Tibial nerve (tissue), 4 donors: ENCODE measurements at regions not wholly inside any gene's neighbourhood (a gene's known extent, or its start where the extent isn't known, plus 50 kb on each side); places are given as distances from the start of the nearest gene placed in this dataset.
A peak's percentile ranks its signal among the peaks of the same experiment; 100 is the strongest.

Experiments used
- DNase-seq, 2 donors: peaks; one replicate each; pipeline ENCODE4 v3.0.0-alpha.2; 2019; ENCODE audit warnings: low spot score in 2 of 2
- H3K27ac ChIP-seq, 4 donors: fragments of 200-600 bp; sonication (generic) in 3 of 4; one replicate each; pipeline ENCODE4 v1.5.1; 2017 to 2019; ENCODE audit warnings: mild to moderate bottlenecking in 1 of 4
- H3K27me3 ChIP-seq, 2 donors: fragments of 200-600 bp; sonication (generic) in 1 of 2; one replicate each; pipeline versions ENCODE4 v1.5.1 to v1.6.0; 2017 to 2019
- H3K36me3 ChIP-seq, 3 donors: fragments of 200-600 bp; sonication (generic); one replicate each; pipeline ENCODE4 v1.5.1; 2018 to 2019
- H3K4me1 ChIP-seq, 4 donors: fragments of 200-600 bp; sonication (generic) in 3 of 4; one replicate each; pipeline ENCODE4 v1.5.1; 2017 to 2019
- H3K4me3 ChIP-seq, 4 donors: fragments of 200-600 bp; sonication (generic) in 3 of 4; one replicate each; pipeline ENCODE4 v1.5.1; 2017 to 2019; ENCODE audit warnings: mild to moderate bottlenecking in 1 of 4, moderate library complexity in 1 of 4
- H3K9me3 ChIP-seq, 4 donors: fragments of 200-600 bp; sonication (generic) in 3 of 4; one replicate each; pipeline ENCODE4 v1.5.1; 2017 to 2019
- EP300 ChIP-seq, 2 donors: sonication (generic); formaldehyde crosslinking; IDR thresholded peaks; one replicate each; pipeline ENCODE4 v1.6.1; 2017; ENCODE audit warnings: antibody characterized with exemption in 2 of 2, mild to moderate bottlenecking in 1 of 2
- POLR2A ChIP-seq, 2 donors: fragments of 450-650 bp; IDR thresholded peaks; one replicate each; pipeline ENCODE4 v1.6.1; 2017; ENCODE audit warnings: antibody characterized with exemption in 2 of 2, mild to moderate bottlenecking in 2 of 2, moderate library complexity in 2 of 2
- WGBS, 2 donors: methylation state at CpG; one replicate each; pipeline ENCODE4 v1.1.5; 2018; 5-methylcytosine and 5-hydroxymethylcytosine counted together
- TF ChIP-seq, protein P1 (sequence below), 5 experiments: fragments of 200-600 bp in 3 of 5; fragments of 450-650 bp in 2 of 5; sonication (generic) in 3 of 5; IDR thresholded peaks; one replicate each; pipeline ENCODE4 v1.5.1; 2016 to 2019; ENCODE audit warnings: antibody characterized with exemption in 5 of 5, mild to moderate bottlenecking in 3 of 5, moderate library complexity in 2 of 5

DNA sequence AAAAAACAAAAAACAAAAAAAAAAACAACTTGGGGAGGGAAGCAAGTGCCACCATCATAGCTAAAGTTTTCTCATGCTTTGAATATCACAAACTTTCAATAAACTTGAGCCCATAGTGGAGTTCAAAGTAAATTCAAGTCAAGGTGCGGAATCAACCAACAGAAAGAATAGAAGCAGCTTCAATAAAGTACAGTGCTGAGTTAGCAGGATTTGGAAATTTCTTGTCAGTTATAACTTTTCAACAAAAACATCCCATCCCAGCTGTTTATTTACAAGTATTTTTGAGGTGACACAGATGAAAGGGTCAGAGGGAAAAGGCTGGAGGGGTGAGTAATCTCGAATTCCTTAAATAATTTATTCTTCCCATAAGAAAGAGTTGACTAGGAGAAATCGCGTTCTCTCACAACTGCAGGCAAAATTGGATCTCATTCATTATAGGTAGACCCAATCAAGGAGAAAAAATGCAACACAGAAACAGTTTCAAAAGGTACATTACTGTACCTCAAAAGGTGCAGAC is 477.4 kb upstream of the RASGRP1 start:
- Histone ChIP-seq H3K27me3 (no peaks in the 10 kb centered on the region), H3K27ac (no peak overlapping the region), H3K36me3 (no peaks in the 10 kb centered on the region), H3K4me1 (no peaks in the 10 kb centered on the region), H3K4me3 (no peak overlapping the region), H3K9me3 (no peaks in the 10 kb centered on the region)
- 76 to 89% methylated on average over 4 of the region's 4 CpGs for WGBS, 2 donors
- TF ChIP-seq EP300 (IDR thresholded peaks at IDR 0.05): no peak
- TF ChIP-seq, protein P1, sequence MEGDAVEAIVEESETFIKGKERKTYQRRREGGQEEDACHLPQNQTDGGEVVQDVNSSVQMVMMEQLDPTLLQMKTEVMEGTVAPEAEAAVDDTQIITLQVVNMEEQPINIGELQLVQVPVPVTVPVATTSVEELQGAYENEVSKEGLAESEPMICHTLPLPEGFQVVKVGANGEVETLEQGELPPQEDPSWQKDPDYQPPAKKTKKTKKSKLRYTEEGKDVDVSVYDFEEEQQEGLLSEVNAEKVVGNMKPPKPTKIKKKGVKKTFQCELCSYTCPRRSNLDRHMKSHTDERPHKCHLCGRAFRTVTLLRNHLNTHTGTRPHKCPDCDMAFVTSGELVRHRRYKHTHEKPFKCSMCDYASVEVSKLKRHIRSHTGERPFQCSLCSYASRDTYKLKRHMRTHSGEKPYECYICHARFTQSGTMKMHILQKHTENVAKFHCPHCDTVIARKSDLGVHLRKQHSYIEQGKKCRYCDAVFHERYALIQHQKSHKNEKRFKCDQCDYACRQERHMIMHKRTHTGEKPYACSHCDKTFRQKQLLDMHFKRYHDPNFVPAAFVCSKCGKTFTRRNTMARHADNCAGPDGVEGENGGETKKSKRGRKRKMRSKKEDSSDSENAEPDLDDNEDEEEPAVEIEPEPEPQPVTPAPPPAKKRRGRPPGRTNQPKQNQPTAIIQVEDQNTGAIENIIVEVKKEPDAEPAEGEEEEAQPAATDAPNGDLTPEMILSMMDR (IDR thresholded peaks at IDR 0.05): no peak
- TF ChIP-seq POLR2A (IDR thresholded peaks at IDR 0.05): no peak
- no peak for DNase-seq

DNA sequence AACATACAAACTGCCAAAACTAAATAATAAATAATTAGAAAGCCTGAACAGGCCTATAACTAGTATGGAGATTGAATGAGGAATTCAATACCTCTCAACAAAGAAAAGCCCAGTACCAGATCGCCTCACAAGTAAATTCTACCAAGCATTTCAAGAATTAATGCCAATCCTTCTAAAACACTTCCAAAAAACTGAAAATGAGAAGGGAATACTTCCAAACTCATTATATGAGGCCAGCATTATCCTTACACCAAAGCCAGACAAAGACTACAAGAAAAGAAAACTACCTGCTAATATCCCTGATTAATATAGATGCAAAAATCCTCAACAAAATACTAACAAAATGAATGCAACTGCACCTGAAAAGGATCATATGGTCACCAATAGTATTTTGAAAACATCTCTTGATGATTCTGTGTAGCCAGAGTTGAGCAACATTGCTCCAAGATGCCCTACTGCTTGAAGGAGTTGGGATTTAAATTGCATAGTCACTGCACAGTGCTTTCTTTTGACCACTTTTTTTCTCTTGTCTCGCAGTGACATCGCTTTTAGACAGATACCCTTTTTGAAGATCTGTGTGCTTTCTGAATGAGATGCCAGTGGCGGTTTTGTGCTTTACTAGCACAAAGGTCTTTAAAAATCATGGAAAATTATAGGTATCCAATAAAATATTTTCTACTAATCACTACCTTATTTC is 487.2 kb upstream of the RASGRP1 start:
- WGBS, 2 donors: 78 to 87% methylated on average over 4 of the region's 4 CpGs
- peaks cover 0 to 20% (median 12%) of the 10 kb centered on the region in 4 donors for H3K9me3 ChIP-seq
- TF ChIP-seq POLR2A (IDR thresholded peaks at IDR 0.05): no peak
- TF ChIP-seq, protein P1 (IDR thresholded peaks at IDR 0.05): no peak
- no peak for TF ChIP-seq EP300 (IDR thresholded peaks at IDR 0.05)

DNA sequence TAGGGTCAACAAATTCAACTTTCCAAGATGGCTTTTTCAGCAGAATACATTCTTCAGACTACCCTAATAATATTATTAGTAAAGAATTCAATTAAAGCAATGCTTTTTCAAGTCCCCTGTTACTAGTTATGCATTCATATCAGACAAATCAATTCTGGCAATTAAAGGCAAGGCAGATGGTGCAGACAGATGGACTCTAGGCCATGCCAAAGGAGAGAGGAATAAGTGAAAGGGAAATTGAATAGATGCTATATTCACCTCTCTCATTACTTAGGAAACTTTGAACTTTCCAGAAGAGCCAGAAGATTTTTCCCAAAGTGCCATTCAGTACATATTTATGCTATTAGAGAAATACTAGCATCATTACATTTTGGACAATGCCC is 487.7 kb upstream of the RASGRP1 start:
- H3K27me3 ChIP-seq: no peaks in the 10 kb centered on the region
- DNase-seq: no peak
- peaks cover 0 to 20% (median 12%) of the 10 kb centered on the region in 4 donors for H3K9me3 ChIP-seq
- TF ChIP-seq EP300 (IDR thresholded peaks at IDR 0.05): no peak
- TF ChIP-seq, protein P1 (IDR thresholded peaks at IDR 0.05): no peak
- no peak for TF ChIP-seq POLR2A (IDR thresholded peaks at IDR 0.05)
- peaks cover 0 to 10% (median 0%) of the 10 kb centered on the region in 4 donors for H3K4me1 ChIP-seq
- no peak overlapping the region for H3K27ac ChIP-seq
- H3K4me3 ChIP-seq: no peak overlapping the region
- H3K36me3 ChIP-seq: no peaks in the 10 kb centered on the region

More for the DNA sequence above, 487.2 kb upstream of the RASGRP1 start:
- peaks cover 0 to 10% (median 0%) of the 10 kb centered on the region in 4 donors for H3K4me1 ChIP-seq
- DNase-seq: no peak
- no peaks in the 10 kb centered on the region for H3K27me3 ChIP-seq
- no peak overlapping the region for H3K4me3 ChIP-seq
- no peak overlapping the region for H3K27ac ChIP-seq
- H3K36me3 ChIP-seq: no peaks in the 10 kb centered on the region

DNA sequence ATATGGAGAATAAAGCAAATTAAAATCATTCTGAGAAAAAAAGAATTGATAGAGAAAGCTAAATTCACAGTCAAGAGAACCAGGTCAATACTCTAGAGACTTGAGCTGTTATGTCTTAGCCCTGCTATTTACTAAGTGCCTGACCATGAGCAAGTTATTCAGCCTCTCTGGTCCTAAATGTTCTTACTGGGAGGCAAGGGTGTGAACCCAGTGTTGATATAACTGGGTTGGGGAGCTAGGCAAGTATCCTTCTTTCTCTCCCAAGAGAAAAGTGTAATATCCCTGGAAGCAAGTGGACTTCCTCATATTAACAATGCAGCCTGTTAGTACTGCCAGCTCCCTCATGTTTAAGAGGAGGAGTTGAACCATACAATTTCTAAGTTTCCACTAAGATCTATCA is 488.9 kb upstream of the RASGRP1 start:
- Histone ChIP-seq H3K36me3 (no peaks in the 10 kb centered on the region), H3K9me3 (peaks cover 0 to 18% (median 12%) of the 10 kb centered on the region in 4 donors), H3K27me3 (no peaks in the 10 kb centered on the region), H3K4me1 (peaks cover 0 to 10% (median 0%) of the 10 kb centered on the region in 4 donors), H3K4me3 (no peak overlapping the region), H3K27ac (peak overlapping the region in 1 of 4 donors; percentile 56)
- no peak for DNase-seq
- TF ChIP-seq, protein P1 (IDR thresholded peaks at IDR 0.05): no peak
- peak in 1 of 2 donors; percentile 45 for TF ChIP-seq EP300 (IDR thresholded peaks at IDR 0.05)
- no peak for TF ChIP-seq POLR2A (IDR thresholded peaks at IDR 0.05)

DNA sequence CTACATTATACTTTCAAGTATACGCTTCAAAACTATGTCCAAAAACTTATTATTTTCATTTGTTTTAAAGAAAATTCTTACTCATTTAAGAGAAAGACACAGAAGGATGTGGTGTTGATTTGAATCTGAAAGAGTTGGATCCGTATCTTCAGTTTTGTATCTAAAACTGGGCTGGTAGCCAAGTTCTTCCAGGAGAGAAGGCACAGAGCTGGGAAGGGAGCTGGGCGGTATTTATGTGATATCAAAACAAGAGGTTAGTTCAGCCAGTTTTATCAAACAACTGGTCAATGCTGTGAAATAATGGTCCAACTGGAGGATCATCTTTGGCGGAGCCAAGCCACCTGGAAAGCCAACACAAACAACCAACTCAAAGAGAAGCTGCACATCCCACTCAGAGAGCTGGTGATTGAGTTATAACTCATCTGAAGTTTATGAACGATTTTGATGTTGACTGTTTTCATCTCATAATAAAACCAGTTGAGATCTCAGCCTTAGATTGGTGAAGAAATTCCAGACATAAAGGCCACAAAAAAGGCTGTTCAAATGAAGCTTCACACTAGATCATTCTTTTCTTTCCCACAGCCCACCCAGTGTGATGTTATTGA is 489.6 kb upstream of the RASGRP1 start:
- H3K9me3 ChIP-seq: peaks cover 0 to 15% (median 9%) of the 10 kb centered on the region in 4 donors
- 51 to 59% methylated on average over 5 of the region's 5 CpGs for WGBS, 2 donors
- H3K4me1 ChIP-seq: peaks cover 0 to 10% (median 0%) of the 10 kb centered on the region in 4 donors
- no peaks in the 10 kb centered on the region for H3K27me3 ChIP-seq
- H3K4me3 ChIP-seq: no peak overlapping the region
- no peaks in the 10 kb centered on the region for H3K36me3 ChIP-seq
- TF ChIP-seq, protein P1 (IDR thresholded peaks at IDR 0.05): no peak
- peak in 1 of 2 donors; percentile 24 for TF ChIP-seq EP300 (IDR thresholded peaks at IDR 0.05)
- TF ChIP-seq POLR2A (IDR thresholded peaks at IDR 0.05): no peak
- DNase-seq: peak in 1 of 2 donors; percentile 49
- peak overlapping the region in 1 of 4 donors; percentile 56 for H3K27ac ChIP-seq
